H9 (cell line): ENCODE measurements at regions not wholly inside any gene's neighbourhood (a gene's known extent, or its start where the extent isn't known, plus 50 kb on each side); places are given as distances from the start of the nearest gene placed in this dataset.
"Not testable (repeated sequence)": the region's sequence is repeated elsewhere in the genome, so short reads cannot be mapped to it uniquely, and the experiment has no call there.

Source experiments
- DNase-seq: peaks from one replicate; pipeline ENCODE4 v3.0.0-alpha.2; 2017
- H2AFZ ChIP-seq: one replicate; pipeline ENCODE4 v1.6.1; 2013; ENCODE audit warnings: mild to moderate bottlenecking, low read length, control low read depth, moderate library complexity
- H2AK5ac ChIP-seq: 2 replicates; pipeline ENCODE4 v1.6.1; 2013; ENCODE audit warnings: low read length, control low read depth, mixed read lengths; ENCODE audit not compliant: insufficient read length
- H2BK120ac ChIP-seq: one replicate; pipeline ENCODE4 v1.6.1; 2013; ENCODE audit warnings: low read depth, mild to moderate bottlenecking, low read length, control low read depth, inconsistent platforms; ENCODE audit not compliant: poor library complexity, severe bottlenecking
- H2BK12ac ChIP-seq: 2 replicates; pipeline ENCODE4 v1.6.1; 2013; ENCODE audit warnings: low read length, control low read depth, mixed read lengths, low read depth; ENCODE audit not compliant: insufficient read length
- H2BK15ac ChIP-seq: 2 replicates; pipeline ENCODE4 v1.6.1; 2013; ENCODE audit warnings: low read depth, low read length, control low read depth
- H2BK20ac ChIP-seq: one replicate; pipeline ENCODE4 v1.6.1; 2013; ENCODE audit warnings: low read depth, mild to moderate bottlenecking, low read length, control low read depth, inconsistent platforms; ENCODE audit not compliant: poor library complexity, severe bottlenecking
- H2BK5ac ChIP-seq: 2 replicates; pipeline ENCODE4 v1.6.1; 2013; ENCODE audit warnings: low read length, control low read depth, mixed read lengths; ENCODE audit not compliant: insufficient read length
- H3K14ac ChIP-seq: 2 replicates; pipeline ENCODE4 v1.6.1; 2013; ENCODE audit warnings: low read length, control low read depth; ENCODE audit not compliant: insufficient read depth
- H3K18ac ChIP-seq: 2 replicates; pipeline ENCODE4 v1.6.1; 2013; ENCODE audit warnings: low read depth, mild to moderate bottlenecking, mixed read lengths, low read length, control low read depth; ENCODE audit not compliant: insufficient read length
- H3K23ac ChIP-seq: 2 replicates; pipeline ENCODE4 v1.6.1; 2013; ENCODE audit warnings: low read length, control low read depth, mixed read lengths, low read depth; ENCODE audit not compliant: insufficient read length
- H3K23me2 ChIP-seq: 2 replicates; pipeline ENCODE4 v1.6.1; 2013; ENCODE audit warnings: low read depth, mild to moderate bottlenecking, mixed read lengths, low read length, control low read depth; ENCODE audit not compliant: insufficient read length, poor library complexity, severe bottlenecking
- H3K27ac ChIP-seq: 2 replicates; pipeline ENCODE4 v1.5.1; 2013; ENCODE audit warnings: low read length, control low read depth, mixed read lengths, low read depth; ENCODE audit not compliant: insufficient read length
- H3K27me3 ChIP-seq: 2 replicates; pipeline ENCODE4 v1.6.1; 2013; ENCODE audit warnings: low read length, control low read depth, inconsistent platforms; ENCODE audit not compliant: insufficient read depth
- H3K4ac ChIP-seq: 2 replicates; pipeline ENCODE4 v1.6.1; 2013; ENCODE audit warnings: low read depth, mild to moderate bottlenecking, control low read depth, inconsistent platforms, low read length, moderate library complexity
- H3K4me1 ChIP-seq: 2 replicates; pipeline ENCODE4 v1.6.1; 2013; ENCODE audit warnings: low read length, control low read depth, inconsistent platforms; ENCODE audit not compliant: insufficient read depth
- H3K4me2 ChIP-seq: 2 replicates; pipeline ENCODE4 v1.6.1; 2013; ENCODE audit warnings: low read length, control low read depth, mixed read lengths; ENCODE audit not compliant: insufficient read length, insufficient read depth
- H3K56ac ChIP-seq: 2 replicates; pipeline ENCODE4 v1.6.1; 2013; ENCODE audit warnings: low read depth, mild to moderate bottlenecking, mixed read lengths, low read length, control low read depth; ENCODE audit not compliant: insufficient read length
- H3K79me1 ChIP-seq: 2 replicates; pipeline ENCODE4 v1.6.1; 2013; ENCODE audit warnings: low read depth, mild to moderate bottlenecking, moderate library complexity, low read length, control low read depth, inconsistent platforms; ENCODE audit not compliant: insufficient read depth, poor library complexity, severe bottlenecking
- H3K79me2 ChIP-seq: 2 replicates; pipeline ENCODE4 v1.6.1; 2013; ENCODE audit warnings: low read length, control low read depth, inconsistent platforms; ENCODE audit not compliant: insufficient read depth
- H3K9ac ChIP-seq: 2 replicates; pipeline ENCODE4 v1.6.1; 2013; ENCODE audit warnings: low read length, control low read depth, mixed read lengths; ENCODE audit not compliant: insufficient read length; ENCODE audit errors: extremely low read depth
- H3K9me3 ChIP-seq: one replicate; pipeline ENCODE4 v1.6.1; 2013; ENCODE audit warnings: low read depth, low read length, inconsistent platforms; ENCODE audit not compliant: control insufficient read depth
- H3T11ph ChIP-seq: one replicate; pipeline ENCODE4 v1.6.1; 2013; ENCODE audit warnings: mild to moderate bottlenecking, low read length, control low read depth, inconsistent platforms
- H4K20me1 ChIP-seq: one replicate; pipeline ENCODE4 v1.6.1; 2013; ENCODE audit not compliant: control insufficient read depth, insufficient read length, insufficient read depth
- H4K5ac ChIP-seq: 2 replicates; pipeline ENCODE4 v1.6.1; 2013; ENCODE audit warnings: low read depth, mild to moderate bottlenecking, mixed read lengths, low read length, control low read depth; ENCODE audit not compliant: insufficient read length
- H4K8ac ChIP-seq: replicated peaks from 2 replicates; pipeline ENCODE4 v1.6.1; 2013; ENCODE audit warnings: low read length, control low read depth, mixed read lengths, low read depth; ENCODE audit not compliant: insufficient read length
- H4K91ac ChIP-seq: 2 replicates; pipeline ENCODE4 v1.6.1; 2013; ENCODE audit warnings: low read depth, mild to moderate bottlenecking, moderate library complexity, mixed read lengths, low read length, control low read depth; ENCODE audit not compliant: insufficient read length
- H3K27ac Mint-ChIP-seq, 3 experiments: 2 replicates in 2 of 3; 3 replicates in 1 of 3; pipeline ENCODE4 v1.8.0; 2020 to 2021; ENCODE audit warnings: mixed read lengths in 3 of 3, mild to moderate bottlenecking in 1 of 3, moderate library complexity in 1 of 3
- H3K27me3 Mint-ChIP-seq: 2 replicates; pipeline ENCODE4 v1.8.0; 2021; ENCODE audit warnings: low read depth, mild to moderate bottlenecking, moderate library complexity, mixed read lengths
- H3K36me3 Mint-ChIP-seq, 3 experiments: 2 replicates in 2 of 3; 3 replicates in 1 of 3; pipeline ENCODE4 v1.8.0; 2020 to 2021; ENCODE audit warnings: low read depth in 3 of 3, mixed read lengths in 3 of 3; ENCODE audit not compliant: insufficient read depth in 1 of 3
- H3K4me1 Mint-ChIP-seq, 2 experiments: 2 replicates each; pipeline ENCODE4 v1.8.0; 2020; ENCODE audit warnings: mixed read lengths in 2 of 2
- H3K4me3 Mint-ChIP-seq, 2 experiments: 2 replicates in 1 of 2; 3 replicates in 1 of 2; pipeline ENCODE4 v1.8.0; 2020 to 2021; ENCODE audit warnings: mild to moderate bottlenecking in 2 of 2, mixed read lengths in 2 of 2, moderate library complexity in 1 of 2
- H3K9me3 Mint-ChIP-seq, 2 experiments: 2 replicates in 1 of 2; 3 replicates in 1 of 2; pipeline ENCODE4 v1.8.0; 2020; ENCODE audit warnings: mild to moderate bottlenecking in 2 of 2, mixed read lengths in 2 of 2, moderate library complexity in 1 of 2
- WGBS: extraction: QIAGEN DNeasy Blood & Tissue Kit; methylation state at CpG from one replicate; pipeline ENCODE4 v1.1.7; 2013; ENCODE audit warnings: missing lambda C conversion rate, low lambda C conversion rate, mixed read lengths; ENCODE audit not compliant: insufficient read length; ENCODE audit errors: extremely low coverage; 5-methylcytosine and 5-hydroxymethylcytosine counted together
- TF ChIP-seq, protein P1 (sequence below): fragments of 200-600 bp; sonication (generic); conservative IDR thresholded peaks from 3 replicates; pipeline ENCODE4 v1.8.0; 2021; ENCODE audit warnings: antibody characterized with exemption, mild to moderate bottlenecking

GRCh38 chr10:31668326-31668725 is 260.3 kb downstream of the ARHGAP12 start:
- Histone ChIP-seq H2BK12ac (no peak overlapping the region), H3K4me2 (no peak overlapping the region), H3T11ph (no peak overlapping the region), H2BK20ac (no peak overlapping the region), H3K79me1 (no peaks in the 10 kb centered on the region), H2BK15ac (no peak overlapping the region), H3K4me1 (peaks cover 9% of the 10 kb centered on the region; the same call in 1 of the 2 replicates), H2AFZ (no peak overlapping the region), H3K27me3 (peaks cover 2% of the 10 kb centered on the region; the same call in 1 of the 2 replicates), H4K20me1 (no peaks in the 10 kb centered on the region), H3K79me2 (no peaks in the 10 kb centered on the region), H4K8ac (no peak overlapping the region), H3K18ac (no peak overlapping the region), H3K9ac (no peak overlapping the region), H4K5ac (no peak overlapping the region), H2AK5ac (no peak overlapping the region), H3K27ac (no peak overlapping the region), H2BK120ac (no peak overlapping the region), H3K14ac (no peak overlapping the region), H3K23ac (no peak overlapping the region), H4K91ac (no peak overlapping the region), H3K56ac (no peak overlapping the region), H2BK5ac (no peak overlapping the region), H3K4ac (no peak overlapping the region), H3K9me3 (no peaks in the 10 kb centered on the region), H3K23me2 (no peaks in the 10 kb centered on the region)
- Mint-ChIP-seq H3K36me3 (peaks cover 0 to 19% (median 13%) of the 10 kb centered on the region in 3 experiments; a peak in 4 of 7 replicates), H3K4me1 (peaks cover 27 to 30% of the 10 kb centered on the region in 2 experiments), H3K27ac (no peak overlapping the region), H3K4me3 (no peak overlapping the region), H3K9me3 (peaks cover 13 to 19% of the 10 kb centered on the region in 2 experiments), H3K27me3 (no peaks in the 10 kb centered on the region)
- no peak for DNase-seq
- TF ChIP-seq, protein P1, sequence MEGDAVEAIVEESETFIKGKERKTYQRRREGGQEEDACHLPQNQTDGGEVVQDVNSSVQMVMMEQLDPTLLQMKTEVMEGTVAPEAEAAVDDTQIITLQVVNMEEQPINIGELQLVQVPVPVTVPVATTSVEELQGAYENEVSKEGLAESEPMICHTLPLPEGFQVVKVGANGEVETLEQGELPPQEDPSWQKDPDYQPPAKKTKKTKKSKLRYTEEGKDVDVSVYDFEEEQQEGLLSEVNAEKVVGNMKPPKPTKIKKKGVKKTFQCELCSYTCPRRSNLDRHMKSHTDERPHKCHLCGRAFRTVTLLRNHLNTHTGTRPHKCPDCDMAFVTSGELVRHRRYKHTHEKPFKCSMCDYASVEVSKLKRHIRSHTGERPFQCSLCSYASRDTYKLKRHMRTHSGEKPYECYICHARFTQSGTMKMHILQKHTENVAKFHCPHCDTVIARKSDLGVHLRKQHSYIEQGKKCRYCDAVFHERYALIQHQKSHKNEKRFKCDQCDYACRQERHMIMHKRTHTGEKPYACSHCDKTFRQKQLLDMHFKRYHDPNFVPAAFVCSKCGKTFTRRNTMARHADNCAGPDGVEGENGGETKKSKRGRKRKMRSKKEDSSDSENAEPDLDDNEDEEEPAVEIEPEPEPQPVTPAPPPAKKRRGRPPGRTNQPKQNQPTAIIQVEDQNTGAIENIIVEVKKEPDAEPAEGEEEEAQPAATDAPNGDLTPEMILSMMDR: no peak

DNA sequence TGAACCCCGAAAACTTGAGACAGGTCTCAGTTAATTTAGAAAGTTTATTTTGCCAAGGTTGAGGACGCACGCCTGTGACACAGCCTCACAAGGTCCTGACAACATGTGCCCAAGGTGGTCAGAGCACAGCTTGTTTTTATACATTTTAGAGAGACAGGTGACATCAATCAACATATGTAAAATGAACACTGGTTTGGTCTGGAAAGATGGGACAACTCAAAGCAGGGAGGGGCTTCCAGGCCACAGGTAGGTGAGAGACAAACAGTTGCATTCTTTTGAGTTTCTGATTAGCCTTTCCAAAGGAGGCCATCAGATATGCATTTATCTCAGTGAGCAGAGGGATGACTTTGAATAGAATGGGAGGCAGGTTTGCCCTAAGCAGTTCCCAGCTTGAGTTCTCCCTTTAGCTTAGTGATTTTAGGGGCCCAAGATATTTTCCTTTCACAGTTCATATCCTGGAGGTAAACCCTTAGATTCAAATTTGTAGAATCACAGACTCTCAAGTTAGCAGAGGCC is 262.8 kb downstream of the ARHGAP12 start:
- peak overlapping the region in 1 of 2 experiments; percentile 4; a peak in 2 of 5 replicates for H3K4me3 Mint-ChIP-seq
- H3K27me3 Mint-ChIP-seq, H3K9me3 Mint-ChIP-seq, H3K79me2 ChIP-seq, H4K20me1 ChIP-seq, H3T11ph ChIP-seq, H2BK20ac ChIP-seq, H3K79me1 ChIP-seq, H3K14ac ChIP-seq, H3K56ac ChIP-seq, H3K4me1 ChIP-seq, H2AK5ac ChIP-seq, H3K9ac ChIP-seq, H2AFZ ChIP-seq, H4K91ac ChIP-seq, H3K4ac ChIP-seq, H4K8ac ChIP-seq, H3K18ac ChIP-seq, H4K5ac ChIP-seq, DNase-seq, H3K23me2 ChIP-seq, H2BK120ac ChIP-seq, H2BK15ac ChIP-seq, H3K4me2 ChIP-seq, H3K27me3 ChIP-seq, H3K36me3 Mint-ChIP-seq, H3K9me3 ChIP-seq, H2BK5ac ChIP-seq, H3K27ac ChIP-seq, H3K23ac ChIP-seq: not testable (repeated sequence)
- H3K4me1 Mint-ChIP-seq: peaks cover 27 to 30% of the 10 kb centered on the region in 2 experiments
- peak overlapping the region; percentile 19 for H2BK12ac ChIP-seq
- WGBS: no CpG with 5 or more reads among the region's 3 CpGs
- peak overlapping the region; percentile 3 to 90 (median 71); a peak in 4 of 7 replicates for H3K27ac Mint-ChIP-seq
